Keratinocyte (primary cell): ENCODE measurements at regions not wholly inside any gene's neighbourhood (a gene's known extent, or its start where the extent isn't known, plus 50 kb on each side); places are given as distances from the start of the nearest gene placed in this dataset.

Experiments used
- DNase-seq: peaks from one replicate; pipeline ENCODE4 v3.0.0-alpha.2; 2011; ENCODE audit warnings: low read depth, missing footprints, low spot score
- FAIRE-seq: peaks from 2 replicates; lab custom pipeline; 2011; peaks lifted over from hg19 to GRCh38; lab: Jason Lieb, UNC
- H2AFZ ChIP-seq: 2 replicates; pipeline ENCODE4 v1.6.0; 2012; ENCODE audit warnings: low read length, control low read depth, inconsistent platforms; ENCODE audit not compliant: control insufficient read depth
- H3K27ac ChIP-seq: 2 replicates; pipeline ENCODE4 v1.5.1; 2011; ENCODE audit warnings: low read length; ENCODE audit not compliant: control insufficient read depth, insufficient read depth
- H3K27me3 ChIP-seq: 3 replicates; pipeline ENCODE4 v1.6.0; 2011; ENCODE audit warnings: low read length; ENCODE audit not compliant: control insufficient read depth, insufficient read depth; ENCODE audit errors: extremely low read depth
- H3K36me3 ChIP-seq, 2 experiments: 2 replicates in 1 of 2; 3 replicates in 1 of 2; pipeline ENCODE4 v1.5.1; 2011; ENCODE audit warnings: low read length in 2 of 2, mild to moderate bottlenecking in 1 of 2; ENCODE audit not compliant: control insufficient read depth in 2 of 2, insufficient read depth in 2 of 2; ENCODE audit errors: extremely low read depth in 1 of 2
- H3K4me1 ChIP-seq: 3 replicates; pipeline ENCODE4 v1.5.1; 2011; ENCODE audit warnings: low read length; ENCODE audit not compliant: control insufficient read depth, insufficient read depth; ENCODE audit errors: extremely low read depth
- H3K4me2 ChIP-seq: 3 replicates; pipeline ENCODE4 v1.6.0; 2011; ENCODE audit warnings: low read depth, low read length; ENCODE audit not compliant: control insufficient read depth, insufficient read depth; ENCODE audit errors: extremely low read depth
- H3K4me3 ChIP-seq, 3 experiments: fragments of 200-600 bp in 1 of 3; sonication (generic) in 1 of 3; 2 replicates in 2 of 3; 3 replicates in 1 of 3; pipeline ENCODE4 v1.5.1; 2011 to 2016; ENCODE audit warnings: low read length in 3 of 3, mild to moderate bottlenecking in 3 of 3, control low read depth in 2 of 3, inconsistent platforms in 1 of 3, low read depth in 1 of 3, mixed read lengths in 1 of 3, mixed run types in 1 of 3, moderate library complexity in 1 of 3; ENCODE audit not compliant: control insufficient read depth in 2 of 3, insufficient read depth in 2 of 3; ENCODE audit errors: extremely low read depth in 1 of 3
- H3K79me2 ChIP-seq: 2 replicates; pipeline ENCODE4 v1.6.0; 2012; ENCODE audit warnings: low read length; ENCODE audit not compliant: control insufficient read depth, insufficient read depth
- H3K9ac ChIP-seq: 3 replicates; pipeline ENCODE4 v1.6.0; 2011; ENCODE audit warnings: low read length; ENCODE audit not compliant: control insufficient read depth, insufficient read depth; ENCODE audit errors: extremely low read depth
- H3K9me1 ChIP-seq: 3 replicates; pipeline ENCODE4 v1.6.0; 2011; ENCODE audit warnings: low read length; ENCODE audit not compliant: control insufficient read depth, insufficient read depth; ENCODE audit errors: extremely low read depth
- H3K9me3 ChIP-seq: 2 replicates; pipeline ENCODE4 v1.5.1; 2012; ENCODE audit warnings: low read depth, low read length; ENCODE audit not compliant: control insufficient read depth
- H4K20me1 ChIP-seq: 3 replicates; pipeline ENCODE4 v1.6.0; 2011; ENCODE audit warnings: low read length; ENCODE audit not compliant: control insufficient read depth, insufficient read depth; ENCODE audit errors: extremely low read depth
- EZH2 ChIP-seq: IDR thresholded peaks from one replicate; pipeline ENCODE4 v1.6.1; 2012; ENCODE audit warnings: inconsistent platforms, mild to moderate bottlenecking, low read length, moderate library complexity
- dilution Hi-C: fragments of 300-500 bp; cut with MboI; formaldehyde crosslinking; loops from one replicate; pipeline ENCODE4 v1.7.0; 2020; ENCODE audit warnings: low sequenced_read_pairs; ENCODE audit not compliant: extremely low pct_ligation_motif_present
- TF ChIP-seq, protein P1 (sequence below), 3 experiments: IDR thresholded peaks in 1 of 3; conservative IDR thresholded peaks in 1 of 3; optimal IDR thresholded peaks in 1 of 3; 2 replicates in 2 of 3; 3 replicates in 1 of 3; pipeline versions ENCODE3 to v1.5.1; 2011; ENCODE audit warnings: low read length in 3 of 3, mild to moderate bottlenecking in 3 of 3, moderate library complexity in 2 of 3, control low read depth in 1 of 3, inconsistent platforms in 1 of 3; ENCODE audit not compliant: insufficient read depth in 2 of 3; ENCODE audit errors: extremely low read depth in 1 of 3

- H2AFZ ChIP-seq, result no peak overlapping the region
- no peaks in the 10 kb centered on the region for H3K36me3 ChIP-seq
- no peak overlapping the region for H3K27ac ChIP-seq
- H4K20me1 ChIP-seq, result no peaks in the 10 kb centered on the region
- no peaks in the 10 kb centered on the region for H3K4me1 ChIP-seq
- no peak overlapping the region for H3K4me2 ChIP-seq
- TF ChIP-seq, protein P1, sequence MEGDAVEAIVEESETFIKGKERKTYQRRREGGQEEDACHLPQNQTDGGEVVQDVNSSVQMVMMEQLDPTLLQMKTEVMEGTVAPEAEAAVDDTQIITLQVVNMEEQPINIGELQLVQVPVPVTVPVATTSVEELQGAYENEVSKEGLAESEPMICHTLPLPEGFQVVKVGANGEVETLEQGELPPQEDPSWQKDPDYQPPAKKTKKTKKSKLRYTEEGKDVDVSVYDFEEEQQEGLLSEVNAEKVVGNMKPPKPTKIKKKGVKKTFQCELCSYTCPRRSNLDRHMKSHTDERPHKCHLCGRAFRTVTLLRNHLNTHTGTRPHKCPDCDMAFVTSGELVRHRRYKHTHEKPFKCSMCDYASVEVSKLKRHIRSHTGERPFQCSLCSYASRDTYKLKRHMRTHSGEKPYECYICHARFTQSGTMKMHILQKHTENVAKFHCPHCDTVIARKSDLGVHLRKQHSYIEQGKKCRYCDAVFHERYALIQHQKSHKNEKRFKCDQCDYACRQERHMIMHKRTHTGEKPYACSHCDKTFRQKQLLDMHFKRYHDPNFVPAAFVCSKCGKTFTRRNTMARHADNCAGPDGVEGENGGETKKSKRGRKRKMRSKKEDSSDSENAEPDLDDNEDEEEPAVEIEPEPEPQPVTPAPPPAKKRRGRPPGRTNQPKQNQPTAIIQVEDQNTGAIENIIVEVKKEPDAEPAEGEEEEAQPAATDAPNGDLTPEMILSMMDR (optimal IDR thresholded peaks at IDR 0.05 in 1 of 3, IDR thresholded peaks at IDR 0.05 in 1 of 3, conservative IDR thresholded peaks at IDR 0.05 in 1 of 3; ENCODE audit: extremely low read depth in 1 of 3, insufficient read depth in 2 of 3, low read length in 3 of 3), result no peak
- TF ChIP-seq EZH2, result no peak
- no peaks in the 10 kb centered on the region for H3K9me3 ChIP-seq
- no peaks in the 10 kb centered on the region for H3K79me2 ChIP-seq
- DNase-seq (no peak), FAIRE-seq (no peak)
- H3K4me3 ChIP-seq, result no peak overlapping the region
- H3K27me3 ChIP-seq, result peaks cover 3% of the 10 kb centered on the region
- H3K9ac ChIP-seq, result no peak overlapping the region
- dilution Hi-C loops, result no loop called here
- H3K9me1 ChIP-seq, result no peaks in the 10 kb centered on the region
Measured at GRCh38 chr4:26139310-26139924, 181.4 kb upstream of the RBPJ start.

GRCh38 chr4:26140150-26140898, 180.5 kb upstream of the RBPJ start:
- Histone ChIP-seq H4K20me1 (no peaks in the 10 kb centered on the region), H3K9ac (no peak overlapping the region), H3K36me3 (no peaks in the 10 kb centered on the region), H3K27ac (no peak overlapping the region), H3K4me2 (no peak overlapping the region), H2AFZ (no peak overlapping the region), H3K4me3 (no peak overlapping the region), H3K27me3 (no peaks in the 10 kb centered on the region), H3K9me1 (no peaks in the 10 kb centered on the region), H3K79me2 (no peaks in the 10 kb centered on the region), H3K4me1 (no peaks in the 10 kb centered on the region), H3K9me3 (no peaks in the 10 kb centered on the region)
- dilution Hi-C loops, result no loop called here
- no peak for DNase-seq
- FAIRE-seq, result no peak
- TF ChIP-seq, protein P1 (optimal IDR thresholded peaks at IDR 0.05 in 1 of 3, IDR thresholded peaks at IDR 0.05 in 1 of 3, conservative IDR thresholded peaks at IDR 0.05 in 1 of 3; ENCODE audit: extremely low read depth in 1 of 3, insufficient read depth in 2 of 3, low read length in 3 of 3), result no peak
- no peak for TF ChIP-seq EZH2
